Osteocyte (in vitro differentiated cells): ENCODE measurements at regions not wholly inside any gene's neighbourhood (a gene's known extent, or its start where the extent isn't known, plus 50 kb on each side); places are given as distances from the start of the nearest gene placed in this dataset.

ENCODE experiments used
- DNase-seq: peaks from one replicate; pipeline ENCODE4 v3.0.0; 2021; ENCODE audit warnings: mixed read lengths; ENCODE audit not compliant: unreplicated experiment; ENCODE audit errors: extremely low spot score
- H3K27ac Mint-ChIP-seq: one replicate; pipeline ENCODE4 v1.8.0; 2021; ENCODE audit warnings: mild to moderate bottlenecking, mixed read lengths; ENCODE audit not compliant: unreplicated experiment
- H3K27me3 Mint-ChIP-seq: one replicate; pipeline ENCODE4 v1.8.0; 2021; ENCODE audit warnings: mixed read lengths; ENCODE audit not compliant: unreplicated experiment
- H3K36me3 Mint-ChIP-seq: one replicate; pipeline ENCODE4 v1.8.0; 2021; ENCODE audit warnings: mixed read lengths; ENCODE audit not compliant: unreplicated experiment
- H3K4me1 Mint-ChIP-seq: one replicate; pipeline ENCODE4 v1.8.0; 2021; ENCODE audit warnings: mixed read lengths; ENCODE audit not compliant: unreplicated experiment
- H3K4me3 Mint-ChIP-seq: one replicate; pipeline ENCODE4 v1.8.0; 2021; ENCODE audit warnings: mild to moderate bottlenecking, moderate library complexity, mixed read lengths; ENCODE audit not compliant: unreplicated experiment
- H3K9me3 Mint-ChIP-seq: one replicate; pipeline ENCODE4 v1.8.0; 2021; ENCODE audit warnings: mixed read lengths; ENCODE audit not compliant: unreplicated experiment
- CTCF ChIP-seq: fragments of 200-600 bp; sonication (generic); IDR thresholded peaks from 2 replicates; pipeline ENCODE4 v1.5.0; 2021; ENCODE audit warnings: antibody characterized with exemption, mild to moderate bottlenecking, moderate library complexity

GRCh38 chr15:69903470-69904469, 193.9 kb downstream of the TLE3 start:
- Mint-ChIP-seq H3K9me3 (no peaks in the 10 kb centered on the region), H3K4me3 (no peak overlapping the region), H3K27ac (no peak overlapping the region), H3K36me3 (no peaks in the 10 kb centered on the region), H3K27me3 (peaks cover 10% of the 10 kb centered on the region), H3K4me1 (no peaks in the 10 kb centered on the region)
- TF ChIP-seq CTCF: no peak
- DNase-seq: no peak

GRCh38 chr15:69906256-69907185, 191.2 kb downstream of the TLE3 start:
- Mint-ChIP-seq H3K36me3 (no peaks in the 10 kb centered on the region), H3K4me1 (no peaks in the 10 kb centered on the region)

GRCh38 chr15:69908060-69908459, 189.7 kb downstream of the TLE3 start:
- Mint-ChIP-seq H3K27ac (no peak overlapping the region), H3K36me3 (no peaks in the 10 kb centered on the region), H3K4me3 (no peak overlapping the region), H3K27me3 (peaks cover 26% of the 10 kb centered on the region), H3K4me1 (no peaks in the 10 kb centered on the region), H3K9me3 (no peaks in the 10 kb centered on the region)
- DNase-seq: no peak
- no peak for TF ChIP-seq CTCF

More at GRCh38 chr15:69906256-69907185, 191.2 kb downstream of the TLE3 start:
- Mint-ChIP-seq H3K27me3 (peaks cover 22% of the 10 kb centered on the region), H3K9me3 (no peaks in the 10 kb centered on the region), H3K4me3 (no peak overlapping the region), H3K27ac (no peak overlapping the region)
- DNase-seq: no peak
- no peak for TF ChIP-seq CTCF

- H3K4me3 Mint-ChIP-seq: no peak overlapping the region
- no peak for TF ChIP-seq CTCF
- no peaks in the 10 kb centered on the region for H3K36me3 Mint-ChIP-seq
- H3K27me3 Mint-ChIP-seq: peaks cover 26% of the 10 kb centered on the region
- no peaks in the 10 kb centered on the region for H3K9me3 Mint-ChIP-seq
- DNase-seq: no peak
- H3K27ac Mint-ChIP-seq: no peak overlapping the region
- no peaks in the 10 kb centered on the region for H3K4me1 Mint-ChIP-seq
Observed at GRCh38 chr15:69908590-69909420, 188.9 kb downstream of the TLE3 start.
